ENCODE measurements at regions not wholly inside any gene's neighbourhood (a gene's known extent, or its start where the extent isn't known, plus 50 kb on each side); places are given as distances from the start of the nearest gene placed in this dataset.

DNA sequence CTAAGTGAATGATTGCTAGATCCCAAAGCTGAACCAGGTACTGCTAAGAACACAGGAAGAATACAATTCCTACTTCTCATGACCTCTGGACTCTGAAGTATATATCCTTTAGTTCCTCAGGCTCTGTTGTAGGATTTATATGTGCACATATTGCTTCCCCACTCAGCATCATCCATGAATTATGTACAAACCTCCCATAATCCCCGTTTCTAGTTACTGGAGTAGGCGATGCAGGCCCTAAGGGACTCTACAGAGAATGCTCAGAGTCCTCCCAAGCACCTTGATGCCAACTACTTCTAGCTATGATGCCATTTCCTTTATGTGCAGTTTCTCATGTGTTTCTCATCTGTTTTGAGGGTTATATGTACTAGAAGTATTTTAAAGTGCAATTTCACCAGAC, 154.9 kb upstream of the EPHA7 start:
- no peak overlapping the region for H3K4me3 ChIP-seq (ENCODE audit: low read depth, low read length)
- no peak overlapping the region for H3K27ac ChIP-seq (ENCODE audit: low read depth, low read length)
- no peaks in the 10 kb centered on the region for H3K36me3 ChIP-seq (ENCODE audit: control insufficient read depth, insufficient read depth, low read length)
- H3K27me3 ChIP-seq (ENCODE audit: control insufficient read depth, insufficient read depth, low read length): no peaks in the 10 kb centered on the region
- no peaks in the 10 kb centered on the region for H3K4me1 ChIP-seq (ENCODE audit: control insufficient read depth, insufficient read depth, low read length)
- no peak overlapping the region for H3K9ac ChIP-seq (ENCODE audit: low read depth, low read length)
- no peaks in the 10 kb centered on the region for H3K9me3 ChIP-seq (ENCODE audit: control insufficient read depth, insufficient read depth, low read length)

DNA sequence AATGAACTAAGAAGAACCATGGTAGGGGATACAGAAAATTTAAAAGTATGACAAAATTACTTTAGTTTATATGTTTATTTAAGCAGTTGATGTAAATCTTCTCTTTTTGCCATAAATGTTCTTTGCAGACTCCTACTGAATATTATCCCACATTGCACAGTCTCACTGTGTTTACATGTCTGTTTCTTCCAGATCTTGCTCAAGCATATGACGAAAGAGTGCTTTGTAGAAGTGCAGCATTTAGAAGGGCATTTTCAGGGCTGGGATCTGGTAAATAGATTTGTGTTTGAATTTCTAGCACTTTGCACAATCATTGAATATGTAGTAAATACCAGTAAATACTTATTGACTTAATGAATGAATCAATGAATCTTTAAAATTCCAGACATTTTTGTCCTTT, 152.0 kb upstream of the EPHA7 start:
- no peaks in the 10 kb centered on the region for H3K4me1 ChIP-seq (ENCODE audit: control insufficient read depth, insufficient read depth, low read length)
- no peak overlapping the region for H3K9ac ChIP-seq (ENCODE audit: low read depth, low read length)
- no peaks in the 10 kb centered on the region for H3K27me3 ChIP-seq (ENCODE audit: control insufficient read depth, insufficient read depth, low read length)
- no peak overlapping the region for H3K27ac ChIP-seq (ENCODE audit: low read depth, low read length)
- H3K36me3 ChIP-seq (ENCODE audit: control insufficient read depth, insufficient read depth, low read length): no peaks in the 10 kb centered on the region
- no peaks in the 10 kb centered on the region for H3K9me3 ChIP-seq (ENCODE audit: control insufficient read depth, insufficient read depth, low read length)
- H3K4me3 ChIP-seq (ENCODE audit: low read depth, low read length): no peak overlapping the region

GRCh38 chr6:93568169-93568568, 148.8 kb upstream of the EPHA7 start:
- Histone ChIP-seq H3K4me3 (ENCODE audit: low read depth, low read length) (no peak overlapping the region), H3K27me3 (ENCODE audit: control insufficient read depth, insufficient read depth, low read length) (no peaks in the 10 kb centered on the region), H3K9me3 (ENCODE audit: control insufficient read depth, insufficient read depth, low read length) (no peaks in the 10 kb centered on the region), H3K27ac (ENCODE audit: low read depth, low read length) (no peak overlapping the region), H3K4me1 (ENCODE audit: control insufficient read depth, insufficient read depth, low read length) (no peaks in the 10 kb centered on the region), H3K9ac (ENCODE audit: low read depth, low read length) (no peak overlapping the region), H3K36me3 (ENCODE audit: control insufficient read depth, insufficient read depth, low read length) (no peaks in the 10 kb centered on the region)

DNA sequence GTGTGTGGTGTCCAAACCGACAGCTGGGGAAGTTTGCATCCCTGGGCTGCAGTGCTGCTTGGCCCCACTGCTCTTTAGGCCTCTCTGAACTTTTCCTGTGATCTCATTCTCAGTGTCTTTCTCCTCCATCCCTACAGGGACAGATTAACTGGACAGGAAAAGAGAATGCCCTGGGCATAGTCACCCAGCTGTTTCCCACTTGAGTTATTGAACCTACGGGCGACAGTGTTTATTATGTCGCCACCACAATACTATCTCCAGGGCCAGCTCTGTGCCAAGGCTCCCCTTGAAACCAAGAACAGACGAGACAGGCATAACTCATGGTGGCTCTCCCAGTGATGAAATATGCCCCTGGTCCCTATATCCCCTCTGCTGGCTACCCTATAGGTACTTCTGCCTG, 147.8 kb upstream of the EPHA7 start:
- no peaks in the 10 kb centered on the region for H3K4me1 ChIP-seq (ENCODE audit: control insufficient read depth, insufficient read depth, low read length)
- H3K4me3 ChIP-seq (ENCODE audit: low read depth, low read length): no peak overlapping the region
- H3K27me3 ChIP-seq (ENCODE audit: control insufficient read depth, insufficient read depth, low read length): no peaks in the 10 kb centered on the region
- no peak overlapping the region for H3K27ac ChIP-seq (ENCODE audit: low read depth, low read length)
- no peaks in the 10 kb centered on the region for H3K9me3 ChIP-seq (ENCODE audit: control insufficient read depth, insufficient read depth, low read length)
- H3K9ac ChIP-seq (ENCODE audit: low read depth, low read length): no peak overlapping the region
- no peaks in the 10 kb centered on the region for H3K36me3 ChIP-seq (ENCODE audit: control insufficient read depth, insufficient read depth, low read length)

DNA sequence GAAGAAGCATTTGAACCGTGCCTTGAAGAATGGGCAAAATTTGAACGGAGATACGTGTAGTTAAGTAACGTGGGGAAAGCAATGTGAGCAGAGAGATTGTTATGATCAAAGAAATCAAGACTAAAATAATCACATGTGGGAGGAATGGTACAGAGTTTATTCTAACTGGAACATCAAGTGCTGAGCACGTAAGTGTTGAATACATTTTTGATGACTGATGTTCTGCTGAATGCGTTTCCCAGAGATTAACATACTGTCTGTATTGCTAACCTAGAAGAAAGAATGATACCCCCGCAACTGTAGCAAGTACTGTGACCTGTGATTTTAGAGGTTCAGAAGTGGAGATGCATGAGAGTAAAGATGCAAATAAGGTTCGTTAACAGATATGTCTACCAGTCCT, 146.9 kb upstream of the EPHA7 start:
- H3K9me3 ChIP-seq (ENCODE audit: control insufficient read depth, insufficient read depth, low read length): no peaks in the 10 kb centered on the region

DNA sequence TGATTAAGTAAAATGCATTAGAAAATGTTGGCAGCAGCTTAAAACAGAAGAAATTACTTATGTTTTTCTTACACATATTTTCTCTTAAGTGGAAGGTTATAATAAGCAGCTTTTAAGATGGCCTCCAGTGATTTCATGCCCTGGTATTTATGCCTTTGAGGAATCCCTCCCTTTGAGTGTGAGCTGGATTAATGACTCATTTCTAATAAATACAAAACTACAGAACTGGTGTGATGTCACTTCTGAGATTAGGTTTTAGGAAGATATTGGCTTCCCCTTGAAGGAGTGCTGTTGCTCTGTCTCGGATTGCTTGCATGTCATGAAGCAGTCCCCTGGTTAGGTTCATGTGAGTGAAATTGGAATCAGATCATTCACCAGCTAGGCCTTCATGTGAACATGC, 143.2 kb upstream of the EPHA7 start:
- Histone ChIP-seq H3K9me3 (ENCODE audit: control insufficient read depth, insufficient read depth, low read length) (no peaks in the 10 kb centered on the region), H3K27me3 (ENCODE audit: control insufficient read depth, insufficient read depth, low read length) (no peaks in the 10 kb centered on the region), H3K4me1 (ENCODE audit: control insufficient read depth, insufficient read depth, low read length) (peaks cover 8% of the 10 kb centered on the region), H3K27ac (ENCODE audit: low read depth, low read length) (no peak overlapping the region), H3K9ac (ENCODE audit: low read depth, low read length) (no peak overlapping the region), H3K4me3 (ENCODE audit: low read depth, low read length) (no peak overlapping the region), H3K36me3 (ENCODE audit: control insufficient read depth, insufficient read depth, low read length) (no peaks in the 10 kb centered on the region)

More for the DNA sequence above, 146.9 kb upstream of the EPHA7 start:
- no peak overlapping the region for H3K4me3 ChIP-seq (ENCODE audit: low read depth, low read length)
- no peaks in the 10 kb centered on the region for H3K4me1 ChIP-seq (ENCODE audit: control insufficient read depth, insufficient read depth, low read length)
- no peaks in the 10 kb centered on the region for H3K36me3 ChIP-seq (ENCODE audit: control insufficient read depth, insufficient read depth, low read length)
- no peak overlapping the region for H3K9ac ChIP-seq (ENCODE audit: low read depth, low read length)
- H3K27ac ChIP-seq (ENCODE audit: low read depth, low read length): no peak overlapping the region
- no peaks in the 10 kb centered on the region for H3K27me3 ChIP-seq (ENCODE audit: control insufficient read depth, insufficient read depth, low read length)

GRCh38 chr6:93555292-93555691, 135.9 kb upstream of the EPHA7 start:
- H3K4me1 ChIP-seq (ENCODE audit: control insufficient read depth, insufficient read depth, low read length): peaks cover 10% of the 10 kb centered on the region
- H3K9ac ChIP-seq (ENCODE audit: low read depth, low read length): no peak overlapping the region
- H3K9me3 ChIP-seq (ENCODE audit: control insufficient read depth, insufficient read depth, low read length): no peaks in the 10 kb centered on the region
- no peak overlapping the region for H3K27ac ChIP-seq (ENCODE audit: low read depth, low read length)
- no peaks in the 10 kb centered on the region for H3K36me3 ChIP-seq (ENCODE audit: control insufficient read depth, insufficient read depth, low read length)
- H3K27me3 ChIP-seq (ENCODE audit: control insufficient read depth, insufficient read depth, low read length): no peaks in the 10 kb centered on the region
- no peak overlapping the region for H3K4me3 ChIP-seq (ENCODE audit: low read depth, low read length)

DNA sequence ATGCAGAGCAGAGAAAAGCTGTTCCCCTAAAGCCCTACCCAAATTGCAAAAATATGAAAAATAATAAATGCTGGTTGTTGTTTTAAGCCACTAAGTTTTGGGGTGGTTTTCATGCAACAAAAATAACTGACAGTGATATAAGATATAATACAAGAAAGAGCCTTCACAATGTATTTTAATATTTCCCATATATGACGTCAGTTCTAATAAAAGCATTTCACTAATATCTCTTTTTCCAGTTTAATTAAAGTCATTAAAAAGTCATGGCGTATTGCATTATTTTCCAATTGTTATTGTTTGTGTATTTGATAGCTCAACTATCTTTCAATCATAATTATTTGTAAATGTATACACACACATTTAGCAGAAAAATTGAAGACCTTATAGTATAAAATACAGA, 134.7 kb upstream of the EPHA7 start:
- Histone ChIP-seq H3K9ac (ENCODE audit: low read depth, low read length) (no peak overlapping the region), H3K36me3 (ENCODE audit: control insufficient read depth, insufficient read depth, low read length) (no peaks in the 10 kb centered on the region), H3K4me3 (ENCODE audit: low read depth, low read length) (no peak overlapping the region), H3K27ac (ENCODE audit: low read depth, low read length) (no peak overlapping the region), H3K27me3 (ENCODE audit: control insufficient read depth, insufficient read depth, low read length) (no peaks in the 10 kb centered on the region), H3K4me1 (ENCODE audit: control insufficient read depth, insufficient read depth, low read length) (peaks cover 10% of the 10 kb centered on the region), H3K9me3 (ENCODE audit: control insufficient read depth, insufficient read depth, low read length) (no peaks in the 10 kb centered on the region)

GRCh38 chr6:93550551-93551276, 131.4 kb upstream of the EPHA7 start:
- Histone ChIP-seq H3K36me3 (ENCODE audit: control insufficient read depth, insufficient read depth, low read length) (no peaks in the 10 kb centered on the region), H3K27ac (ENCODE audit: low read depth, low read length) (no peak overlapping the region), H3K9me3 (ENCODE audit: control insufficient read depth, insufficient read depth, low read length) (no peaks in the 10 kb centered on the region), H3K4me3 (ENCODE audit: low read depth, low read length) (no peak overlapping the region), H3K4me1 (ENCODE audit: control insufficient read depth, insufficient read depth, low read length) (no peaks in the 10 kb centered on the region), H3K27me3 (ENCODE audit: control insufficient read depth, insufficient read depth, low read length) (no peaks in the 10 kb centered on the region), H3K9ac (ENCODE audit: low read depth, low read length) (no peak overlapping the region)

DNA sequence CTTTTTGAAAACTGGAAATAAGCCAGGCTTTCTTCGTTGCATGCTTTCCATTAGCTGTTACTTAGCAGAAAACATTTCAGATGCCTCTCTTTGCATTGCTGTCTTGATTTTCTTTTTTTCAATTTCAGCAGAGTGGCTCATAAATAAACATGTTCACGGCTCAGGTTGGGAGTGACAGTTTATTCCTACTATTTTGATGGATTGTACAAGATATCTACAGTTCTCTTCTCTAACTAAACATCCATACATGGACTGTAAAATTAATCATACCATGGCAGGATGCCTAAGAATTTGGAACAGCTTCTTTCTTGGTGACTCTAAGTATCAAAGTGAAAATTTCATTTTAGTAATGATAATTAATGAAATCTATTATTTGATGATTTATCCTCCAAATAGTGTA, 130.5 kb upstream of the EPHA7 start:
- H3K4me3 ChIP-seq (ENCODE audit: low read depth, low read length): no peak overlapping the region
- H3K27ac ChIP-seq (ENCODE audit: low read depth, low read length): no peak overlapping the region
- no peaks in the 10 kb centered on the region for H3K9me3 ChIP-seq (ENCODE audit: control insufficient read depth, insufficient read depth, low read length)
- no peaks in the 10 kb centered on the region for H3K4me1 ChIP-seq (ENCODE audit: control insufficient read depth, insufficient read depth, low read length)
- no peak overlapping the region for H3K9ac ChIP-seq (ENCODE audit: low read depth, low read length)
- H3K36me3 ChIP-seq (ENCODE audit: control insufficient read depth, insufficient read depth, low read length): no peaks in the 10 kb centered on the region
- H3K27me3 ChIP-seq (ENCODE audit: control insufficient read depth, insufficient read depth, low read length): no peaks in the 10 kb centered on the region

GRCh38 chr6:93524671-93525451, 105.5 kb upstream of the EPHA7 start:
- no peaks in the 10 kb centered on the region for H3K4me1 ChIP-seq (ENCODE audit: control insufficient read depth, insufficient read depth, low read length)
- H3K27ac ChIP-seq (ENCODE audit: low read depth, low read length): no peak overlapping the region
- no peak overlapping the region for H3K4me3 ChIP-seq (ENCODE audit: low read depth, low read length)
- H3K36me3 ChIP-seq (ENCODE audit: control insufficient read depth, insufficient read depth, low read length): no peaks in the 10 kb centered on the region
- H3K9me3 ChIP-seq (ENCODE audit: control insufficient read depth, insufficient read depth, low read length): no peaks in the 10 kb centered on the region
- H3K9ac ChIP-seq (ENCODE audit: low read depth, low read length): no peak overlapping the region
- no peaks in the 10 kb centered on the region for H3K27me3 ChIP-seq (ENCODE audit: control insufficient read depth, insufficient read depth, low read length)

All from HUES48 (cell line).